Central memory CD4-positive, alpha-beta T cell (primary cell): ENCODE measurements at regions not wholly inside any gene's neighbourhood (a gene's known extent, or its start where the extent isn't known, plus 50 kb on each side); places are given as distances from the start of the nearest gene placed in this dataset.
"Not testable (repeated sequence)": the region's sequence is repeated elsewhere in the genome, so short reads cannot be mapped to it uniquely, and the experiment has no call there.

ENCODE experiments used
- DNase-seq: peaks from one replicate; pipeline ENCODE4 v3.0.0; 2022

GRCh38 chr17:72372185-72372584, 251.4 kb downstream of the SOX9 start:
- no peak for DNase-seq

GRCh38 chr17:72373910-72374741, 253.3 kb downstream of the SOX9 start:
- no peak for DNase-seq

- no peak for DNase-seq
Measured at GRCh38 chr17:72376526-72377345, 255.9 kb downstream of the SOX9 start.

- DNase-seq, result no peak
Measured at GRCh38 chr17:72378414-72379390, 257.9 kb downstream of the SOX9 start.

- DNase-seq, result no peak
Measured at GRCh38 chr17:72379516-72379915, 258.7 kb downstream of the SOX9 start.

- DNase-seq, result no peak
Measured at GRCh38 chr17:72380120-72380519, 259.3 kb downstream of the SOX9 start.

- no peak for DNase-seq
Measured at GRCh38 chr17:72380737-72381136, 259.9 kb downstream of the SOX9 start.

- no peak for DNase-seq
Measured at GRCh38 chr17:72381597-72382397, 261.0 kb downstream of the SOX9 start.

GRCh38 chr17:72382971-72383722, 262.3 kb downstream of the SOX9 start:
- DNase-seq, result no peak

- no peak for DNase-seq
Measured at GRCh38 chr17:72385475-72385874, 264.7 kb downstream of the SOX9 start.

GRCh38 chr17:72386173-72386572, 265.4 kb downstream of the SOX9 start:
- DNase-seq, result not testable (repeated sequence)

GRCh38 chr17:72386619-72387237, 265.9 kb downstream of the SOX9 start:
- DNase-seq, result no peak

- no peak for DNase-seq
Measured at GRCh38 chr17:72387487-72387886, 266.7 kb downstream of the SOX9 start.

- DNase-seq, result no peak
Measured at GRCh38 chr17:72387969-72388368, 267.1 kb downstream of the SOX9 start.

GRCh38 chr17:72388765-72389473, 268.1 kb downstream of the SOX9 start:
- DNase-seq, result no peak

- DNase-seq, result no peak
Measured at GRCh38 chr17:72390675-72391508, 270.1 kb downstream of the SOX9 start.

- DNase-seq, result no peak
Measured at GRCh38 chr17:72392056-72393010, 271.5 kb downstream of the SOX9 start.

GRCh38 chr17:72393553-72393952, 272.7 kb downstream of the SOX9 start:
- no peak for DNase-seq
